ENCODE measurements at regions not wholly inside any gene's neighbourhood (a gene's known extent, or its start where the extent isn't known, plus 50 kb on each side); places are given as distances from the start of the nearest gene placed in this dataset.

DNA sequence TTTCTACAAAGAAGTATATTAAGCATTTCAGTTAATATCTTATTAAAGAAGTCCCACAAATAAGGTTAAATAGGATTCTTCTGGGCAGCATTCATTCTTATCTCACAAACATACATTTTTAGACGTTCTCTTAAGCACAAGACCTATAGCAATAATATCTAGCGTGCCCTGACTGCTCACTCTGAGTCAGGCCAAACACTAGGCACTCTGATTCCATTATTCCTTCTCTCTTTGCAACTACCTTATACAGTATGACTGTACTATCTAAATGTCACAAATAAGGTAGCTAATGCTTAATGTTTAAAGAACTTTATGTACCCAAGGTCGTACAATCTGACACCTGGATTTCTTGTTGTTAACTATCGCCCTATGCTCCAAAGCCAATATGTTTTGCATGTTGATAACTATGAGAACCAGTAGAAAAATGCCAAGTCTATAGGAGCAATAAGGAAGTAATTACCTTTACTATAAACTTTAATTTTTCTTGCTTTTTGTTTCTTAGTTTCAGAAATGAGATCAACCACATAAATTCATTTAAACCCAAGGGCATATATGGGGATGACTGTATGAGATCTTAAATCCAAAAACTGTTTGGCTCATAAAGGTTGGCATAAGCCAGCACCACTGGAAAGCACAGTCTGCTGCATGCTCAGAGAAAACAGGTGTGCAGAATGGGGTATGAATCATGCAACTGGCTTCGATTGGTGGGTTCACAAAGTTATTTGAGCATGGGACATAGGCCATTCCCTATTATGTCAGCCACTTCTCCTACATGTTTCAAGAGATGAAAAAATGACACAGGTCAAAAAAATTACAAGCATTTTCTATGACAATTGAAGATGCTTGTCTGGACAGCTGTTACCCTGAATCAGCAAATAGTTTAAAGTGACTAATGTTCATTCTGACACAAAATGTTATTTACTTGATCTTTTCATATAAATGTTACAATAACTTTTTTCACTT, 352.0 kb downstream of the IRS1 start:
- ATAC-seq (ENCODE audit: low FRiP score) (no peak), DNase-seq (no peak)
- Histone ChIP-seq H3K4me3 (ENCODE audit: low read length in 2 of 2) (no peak overlapping the region), H3K27ac (ENCODE audit: low read depth in 1 of 2, low read length in 2 of 2) (no peak overlapping the region), H3K36me3 (ENCODE audit: control insufficient read depth in 1 of 2, insufficient read depth in 2 of 2, low read length in 1 of 2) (no peaks in the 10 kb centered on the region), H3K4me1 (ENCODE audit: control insufficient read depth in 1 of 2, insufficient read depth in 2 of 2, low read length in 2 of 2) (no peaks in the 10 kb centered on the region), H3K27me3 (ENCODE audit: control insufficient read depth in 1 of 2, insufficient read depth in 2 of 2, low read length in 1 of 2) (no peaks in the 10 kb centered on the region), H3K9me3 (ENCODE audit: control insufficient read depth, low read length) (no peaks in the 10 kb centered on the region)
- intact Hi-C loops (cut with DNase I): no loop called here
- 83 to 86% methylated on average over 5 of the region's 5 CpGs for WGBS, 2 donors

DNA sequence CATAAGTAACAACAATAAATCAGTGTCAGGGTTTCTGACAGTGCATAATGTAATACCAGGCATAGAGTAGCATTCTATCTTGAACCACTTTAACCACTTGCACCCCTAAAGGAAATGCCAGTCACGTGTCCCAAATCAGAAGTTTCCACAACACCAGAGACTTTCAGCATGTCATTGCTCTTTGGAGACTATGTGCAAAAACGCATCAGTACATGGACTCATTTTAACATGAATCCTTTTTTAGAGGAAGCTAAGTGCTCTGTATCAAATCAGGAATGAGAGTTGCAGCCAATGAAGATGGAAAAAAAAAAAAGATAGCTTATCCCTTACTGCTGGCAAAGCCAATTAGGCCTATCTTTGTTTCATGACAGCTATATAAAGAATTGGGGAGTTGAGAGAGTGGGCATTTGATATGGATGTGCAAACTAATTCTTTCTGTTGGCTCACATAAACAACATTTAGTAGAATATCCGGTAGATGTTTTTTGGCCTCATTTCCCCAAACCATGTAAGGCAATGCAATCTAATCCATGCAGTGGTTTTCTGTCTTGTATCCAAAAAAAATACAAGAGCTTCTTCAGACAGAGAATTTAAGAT, 353.1 kb downstream of the IRS1 start:
- no peaks in the 10 kb centered on the region for H3K36me3 ChIP-seq (ENCODE audit: control insufficient read depth in 1 of 2, insufficient read depth in 2 of 2, low read length in 1 of 2)
- no peak overlapping the region for H3K27ac ChIP-seq (ENCODE audit: low read depth in 1 of 2, low read length in 2 of 2)
- intact Hi-C loops (cut with DNase I): no loop called here
- H3K27me3 ChIP-seq (ENCODE audit: control insufficient read depth in 1 of 2, insufficient read depth in 2 of 2, low read length in 1 of 2): no peaks in the 10 kb centered on the region
- H3K4me3 ChIP-seq (ENCODE audit: low read length in 2 of 2): no peak overlapping the region
- no peaks in the 10 kb centered on the region for H3K9me3 ChIP-seq (ENCODE audit: control insufficient read depth, low read length)
- H3K4me1 ChIP-seq (ENCODE audit: control insufficient read depth in 1 of 2, insufficient read depth in 2 of 2, low read length in 2 of 2): no peaks in the 10 kb centered on the region
- DNase-seq: no peak
- ATAC-seq (ENCODE audit: low FRiP score): no peak
- WGBS, 2 donors: 19 to 36% methylated on average over 3 of the region's 3 CpGs

DNA sequence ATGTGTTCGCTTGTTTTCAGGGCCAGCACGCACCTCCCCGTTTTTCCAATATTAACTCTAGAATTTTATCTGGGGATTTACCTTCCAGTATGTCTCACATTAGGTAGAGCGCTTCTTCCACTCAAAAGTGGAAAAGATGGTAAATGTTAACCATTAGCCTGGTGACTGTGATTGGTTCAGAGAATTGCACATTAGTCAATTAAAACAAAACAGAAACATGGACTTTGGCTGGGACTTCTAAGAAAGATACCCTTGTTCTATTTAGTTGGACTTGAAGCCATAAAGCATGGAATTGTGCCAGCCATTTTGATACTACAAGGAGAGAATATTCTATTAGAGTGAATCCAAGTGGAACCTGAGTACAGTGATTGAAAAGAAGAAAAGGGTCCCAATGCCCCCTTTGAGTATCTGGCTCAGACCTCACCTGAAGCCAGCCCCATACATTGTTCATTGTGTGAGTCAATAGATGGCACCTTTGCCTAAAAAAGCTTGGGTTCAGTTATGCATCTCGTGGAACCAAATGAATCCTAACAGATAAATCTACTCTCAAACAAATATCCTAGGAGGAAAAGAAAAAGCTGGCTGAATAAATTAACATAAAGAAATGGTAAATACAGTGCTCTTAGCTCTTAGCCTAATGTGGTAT, 354.3 kb downstream of the IRS1 start:
- intact Hi-C loops (cut with DNase I): no loop called here
- Histone ChIP-seq H3K27ac (ENCODE audit: low read depth in 1 of 2, low read length in 2 of 2) (no peak overlapping the region), H3K9me3 (ENCODE audit: control insufficient read depth, low read length) (no peaks in the 10 kb centered on the region), H3K27me3 (ENCODE audit: control insufficient read depth in 1 of 2, insufficient read depth in 2 of 2, low read length in 1 of 2) (no peaks in the 10 kb centered on the region), H3K4me3 (ENCODE audit: low read length in 2 of 2) (no peak overlapping the region), H3K36me3 (ENCODE audit: control insufficient read depth in 1 of 2, insufficient read depth in 2 of 2, low read length in 1 of 2) (no peaks in the 10 kb centered on the region), H3K4me1 (ENCODE audit: control insufficient read depth in 1 of 2, insufficient read depth in 2 of 2, low read length in 2 of 2) (peaks cover 0 to 3% of the 10 kb centered on the region in 2 donors)
- 95% methylated on average over 5 of the region's 5 CpGs for WGBS, 2 donors
- DNase-seq (no peak), ATAC-seq (ENCODE audit: low FRiP score) (no peak)

DNA sequence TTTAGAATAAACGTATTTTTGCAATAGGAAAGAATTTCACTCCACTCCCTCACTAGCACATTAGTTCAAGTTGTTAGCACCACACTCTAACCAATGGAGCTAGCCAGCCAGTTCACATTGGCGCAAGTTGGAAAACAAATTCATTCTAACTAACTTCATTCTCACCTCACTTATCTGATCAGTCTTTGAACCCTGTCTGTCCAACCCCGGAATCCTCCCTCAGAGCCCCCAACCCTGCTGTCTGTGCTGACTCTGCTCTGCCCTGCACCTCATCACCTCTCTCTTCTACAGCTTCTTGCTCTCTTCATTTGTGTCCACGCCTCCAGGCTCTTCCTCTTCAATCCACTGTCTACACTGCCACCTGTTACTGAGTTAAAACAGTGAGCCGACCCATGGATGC, 356.5 kb downstream of the IRS1 start:
- 80 to 84% methylated on average over 5 of the region's 5 CpGs for WGBS, 2 donors
- Histone ChIP-seq H3K4me1 (ENCODE audit: control insufficient read depth in 1 of 2, insufficient read depth in 2 of 2, low read length in 2 of 2) (peaks cover 0 to 7% of the 10 kb centered on the region in 2 donors), H3K36me3 (ENCODE audit: control insufficient read depth in 1 of 2, insufficient read depth in 2 of 2, low read length in 1 of 2) (no peaks in the 10 kb centered on the region), H3K27me3 (ENCODE audit: control insufficient read depth in 1 of 2, insufficient read depth in 2 of 2, low read length in 1 of 2) (no peaks in the 10 kb centered on the region), H3K4me3 (ENCODE audit: low read length in 2 of 2) (no peak overlapping the region), H3K27ac (ENCODE audit: low read depth in 1 of 2, low read length in 2 of 2) (no peak overlapping the region), H3K9me3 (ENCODE audit: control insufficient read depth, low read length) (no peaks in the 10 kb centered on the region)
- no peak for DNase-seq
- intact Hi-C loops (cut with DNase I): no loop called here
- ATAC-seq (ENCODE audit: low FRiP score): no peak

DNA sequence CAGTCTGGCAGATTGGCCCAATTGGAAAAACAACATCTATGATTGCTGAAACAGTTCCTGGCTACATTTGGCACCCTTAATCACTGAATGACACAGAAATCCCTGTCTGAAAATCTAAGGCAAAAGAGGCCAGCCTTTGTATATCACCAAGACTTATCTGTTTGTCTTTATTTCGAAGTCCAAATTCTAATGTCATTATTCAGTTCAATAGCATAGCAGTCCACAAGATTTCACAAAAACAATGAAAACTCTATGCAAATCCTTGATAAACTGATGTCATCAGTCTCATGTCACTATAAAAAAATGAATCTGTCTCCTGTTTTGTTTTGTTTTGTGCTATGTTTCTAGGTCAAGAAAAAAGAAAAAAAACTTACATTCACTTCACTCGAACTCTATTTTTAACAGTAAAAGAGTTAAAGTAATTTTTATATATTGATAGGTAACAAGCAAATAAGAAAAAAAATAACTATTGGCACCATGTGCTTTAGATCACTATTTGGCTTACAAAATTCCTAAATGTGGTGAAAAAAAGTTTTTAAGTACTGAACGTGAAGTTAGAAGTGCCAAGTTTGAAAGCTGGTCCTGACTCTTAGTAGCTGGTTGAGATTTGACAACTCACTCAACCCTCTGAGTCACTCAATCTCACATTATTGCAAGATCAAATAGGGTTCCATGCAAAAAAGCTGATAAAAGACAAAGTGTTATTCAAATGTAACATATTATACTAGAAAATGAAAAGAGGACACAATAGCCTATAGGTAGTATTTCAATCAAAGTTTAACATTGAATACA, 359.3 kb downstream of the IRS1 start:
- Histone ChIP-seq H3K4me1 (ENCODE audit: control insufficient read depth in 1 of 2, insufficient read depth in 2 of 2, low read length in 2 of 2) (peaks cover 0 to 7% of the 10 kb centered on the region in 2 donors), H3K4me3 (ENCODE audit: low read length in 2 of 2) (no peak overlapping the region), H3K36me3 (ENCODE audit: control insufficient read depth in 1 of 2, insufficient read depth in 2 of 2, low read length in 1 of 2) (no peaks in the 10 kb centered on the region), H3K9me3 (ENCODE audit: control insufficient read depth, low read length) (no peaks in the 10 kb centered on the region), H3K27me3 (ENCODE audit: control insufficient read depth in 1 of 2, insufficient read depth in 2 of 2, low read length in 1 of 2) (no peaks in the 10 kb centered on the region), H3K27ac (ENCODE audit: low read depth in 1 of 2, low read length in 2 of 2) (no peak overlapping the region)
- ATAC-seq (ENCODE audit: low FRiP score) (no peak), DNase-seq (no peak)
- 4 to 8% methylated on average over 3 of the region's 3 CpGs for WGBS, 2 donors
- intact Hi-C loops (cut with DNase I): no loop called here

DNA sequence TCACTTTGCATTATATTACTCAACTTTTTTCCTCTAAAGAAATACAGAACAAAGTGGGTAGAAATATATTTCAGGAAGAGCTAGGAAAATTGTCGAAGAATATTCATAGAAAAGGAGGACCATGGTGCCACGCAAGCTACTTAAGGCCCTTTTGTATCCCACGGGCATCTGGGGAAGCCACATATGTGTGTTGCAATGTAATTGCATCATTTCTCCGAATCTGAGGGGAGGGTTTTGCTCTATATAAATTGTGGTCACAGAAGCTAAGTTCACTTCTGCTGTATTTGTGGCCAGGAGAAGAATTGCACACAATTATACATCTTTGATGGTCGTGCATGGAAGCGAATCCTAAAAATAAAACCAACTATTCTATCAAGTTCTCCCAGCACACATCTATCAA, 360.3 kb downstream of the IRS1 start:
- peak overlapping the region in 1 of 2 donors; percentile 82 for H3K27ac ChIP-seq (ENCODE audit: low read depth in 1 of 2, low read length in 2 of 2)

DNA sequence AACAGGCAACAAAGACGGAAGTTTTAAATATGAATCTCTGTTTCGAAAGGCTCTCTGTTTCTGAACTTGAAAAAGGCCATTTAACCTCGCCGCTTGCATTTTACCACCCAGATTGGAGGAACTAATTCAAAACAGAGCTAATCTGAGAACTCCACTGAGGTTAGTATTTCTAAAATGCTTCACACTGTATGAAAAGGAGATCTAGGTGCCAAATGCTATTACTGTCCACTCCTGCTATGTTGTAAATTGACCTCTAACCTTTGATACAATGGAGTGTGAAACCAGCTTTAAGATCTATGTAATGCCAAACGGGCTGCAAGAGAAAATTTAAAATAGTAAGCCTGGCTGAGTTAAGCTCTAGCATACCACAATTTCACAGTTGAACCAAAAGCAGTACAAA, 364.5 kb downstream of the IRS1 start:
- Histone ChIP-seq H3K36me3 (ENCODE audit: control insufficient read depth in 1 of 2, insufficient read depth in 2 of 2, low read length in 1 of 2) (no peaks in the 10 kb centered on the region), H3K27me3 (ENCODE audit: control insufficient read depth in 1 of 2, insufficient read depth in 2 of 2, low read length in 1 of 2) (no peaks in the 10 kb centered on the region), H3K27ac (ENCODE audit: low read depth in 1 of 2, low read length in 2 of 2) (no peak overlapping the region), H3K9me3 (ENCODE audit: control insufficient read depth, low read length) (no peaks in the 10 kb centered on the region), H3K4me3 (ENCODE audit: low read length in 2 of 2) (no peak overlapping the region), H3K4me1 (ENCODE audit: control insufficient read depth in 1 of 2, insufficient read depth in 2 of 2, low read length in 2 of 2) (peaks cover 0 to 6% of the 10 kb centered on the region in 2 donors)
- 79 to 84% methylated on average over 5 of the region's 5 CpGs for WGBS, 2 donors
- no peak for DNase-seq
- intact Hi-C loops (cut with DNase I): no loop called here
- ATAC-seq (ENCODE audit: low FRiP score): no peak

More for the DNA sequence above, 360.3 kb downstream of the IRS1 start:
- no peaks in the 10 kb centered on the region for H3K27me3 ChIP-seq (ENCODE audit: control insufficient read depth in 1 of 2, insufficient read depth in 2 of 2, low read length in 1 of 2)
- H3K36me3 ChIP-seq (ENCODE audit: control insufficient read depth in 1 of 2, insufficient read depth in 2 of 2, low read length in 1 of 2): no peaks in the 10 kb centered on the region
- ATAC-seq (ENCODE audit: low FRiP score): no peak
- 75 to 82% methylated on average over 6 of the region's 6 CpGs for WGBS, 2 donors
- intact Hi-C loops (cut with DNase I): no loop called here
- peaks cover 0 to 7% of the 10 kb centered on the region in 2 donors for H3K4me1 ChIP-seq (ENCODE audit: control insufficient read depth in 1 of 2, insufficient read depth in 2 of 2, low read length in 2 of 2)
- H3K4me3 ChIP-seq (ENCODE audit: low read length in 2 of 2): no peak overlapping the region
- no peaks in the 10 kb centered on the region for H3K9me3 ChIP-seq (ENCODE audit: control insufficient read depth, low read length)
- no peak for DNase-seq

DNA sequence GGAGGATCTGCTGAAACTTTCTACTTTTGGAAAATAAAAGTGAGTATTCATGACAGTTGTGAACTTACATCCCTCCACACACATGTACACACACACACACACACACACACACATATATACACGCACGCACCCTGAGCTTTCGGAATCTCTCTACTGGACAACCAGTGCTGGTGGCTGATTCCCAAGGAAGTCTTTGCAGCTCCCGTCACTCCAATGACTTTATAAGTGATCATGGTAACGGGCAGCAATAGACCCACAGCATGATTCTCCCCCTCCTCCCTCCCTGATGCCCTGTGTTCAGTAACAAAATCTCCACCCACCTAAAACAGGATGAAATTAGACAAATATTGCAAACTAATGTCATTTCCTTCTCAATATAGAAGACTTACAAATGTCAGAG, 364.9 kb downstream of the IRS1 start:
- Histone ChIP-seq H3K9me3 (ENCODE audit: control insufficient read depth, low read length) (no peaks in the 10 kb centered on the region), H3K36me3 (ENCODE audit: control insufficient read depth in 1 of 2, insufficient read depth in 2 of 2, low read length in 1 of 2) (no peaks in the 10 kb centered on the region), H3K4me1 (ENCODE audit: control insufficient read depth in 1 of 2, insufficient read depth in 2 of 2, low read length in 2 of 2) (peaks cover 0 to 7% of the 10 kb centered on the region in 2 donors), H3K27ac (ENCODE audit: low read depth in 1 of 2, low read length in 2 of 2) (no peak overlapping the region), H3K4me3 (ENCODE audit: low read length in 2 of 2) (no peak overlapping the region), H3K27me3 (ENCODE audit: control insufficient read depth in 1 of 2, insufficient read depth in 2 of 2, low read length in 1 of 2) (no peaks in the 10 kb centered on the region)
- intact Hi-C loops (cut with DNase I): no loop called here
- 69 to 76% methylated on average over 5 of the region's 5 CpGs for WGBS, 2 donors
- no peak for DNase-seq
- ATAC-seq (ENCODE audit: low FRiP score): no peak
